ENCODE measurements at regions not wholly inside any gene's neighbourhood (a gene's known extent, or its start where the extent isn't known, plus 50 kb on each side); places are given as distances from the start of the nearest gene placed in this dataset.
"Not testable (repeated sequence)": the region's sequence is repeated elsewhere in the genome, so short reads cannot be mapped to it uniquely, and the experiment has no call there.

DNA sequence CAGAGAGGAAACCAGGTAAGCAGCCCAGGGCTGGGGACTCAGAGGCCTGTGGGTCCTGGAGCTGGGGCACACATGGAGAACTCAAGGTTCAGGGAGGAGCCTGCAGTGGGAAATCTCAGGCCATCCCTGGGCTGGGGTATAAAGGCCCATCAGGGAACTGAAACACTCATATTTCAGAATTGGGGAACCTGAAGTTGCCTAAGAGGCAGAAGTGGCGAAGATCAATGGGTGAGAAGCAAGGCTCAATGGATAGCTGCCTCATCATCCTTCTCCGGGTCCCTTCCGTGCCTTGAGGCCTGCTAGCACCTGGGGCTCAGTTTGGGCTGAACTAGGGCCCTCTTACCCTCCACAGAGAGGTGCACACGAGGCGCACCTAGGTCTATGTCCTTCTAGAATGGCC is 747.5 kb upstream of the AMELY start:
- H3K9me3 ChIP-seq: no peaks in the 10 kb centered on the region
- no peaks in the 10 kb centered on the region for H3K27me3 ChIP-seq
- TF ChIP-seq POLR2A (IDR thresholded peaks at IDR 0.05): no peak
- TF ChIP-seq, protein P1, sequence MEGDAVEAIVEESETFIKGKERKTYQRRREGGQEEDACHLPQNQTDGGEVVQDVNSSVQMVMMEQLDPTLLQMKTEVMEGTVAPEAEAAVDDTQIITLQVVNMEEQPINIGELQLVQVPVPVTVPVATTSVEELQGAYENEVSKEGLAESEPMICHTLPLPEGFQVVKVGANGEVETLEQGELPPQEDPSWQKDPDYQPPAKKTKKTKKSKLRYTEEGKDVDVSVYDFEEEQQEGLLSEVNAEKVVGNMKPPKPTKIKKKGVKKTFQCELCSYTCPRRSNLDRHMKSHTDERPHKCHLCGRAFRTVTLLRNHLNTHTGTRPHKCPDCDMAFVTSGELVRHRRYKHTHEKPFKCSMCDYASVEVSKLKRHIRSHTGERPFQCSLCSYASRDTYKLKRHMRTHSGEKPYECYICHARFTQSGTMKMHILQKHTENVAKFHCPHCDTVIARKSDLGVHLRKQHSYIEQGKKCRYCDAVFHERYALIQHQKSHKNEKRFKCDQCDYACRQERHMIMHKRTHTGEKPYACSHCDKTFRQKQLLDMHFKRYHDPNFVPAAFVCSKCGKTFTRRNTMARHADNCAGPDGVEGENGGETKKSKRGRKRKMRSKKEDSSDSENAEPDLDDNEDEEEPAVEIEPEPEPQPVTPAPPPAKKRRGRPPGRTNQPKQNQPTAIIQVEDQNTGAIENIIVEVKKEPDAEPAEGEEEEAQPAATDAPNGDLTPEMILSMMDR (IDR thresholded peaks at IDR 0.05): no peak
- ATAC-seq: no peak
- H3K27ac ChIP-seq: no peak overlapping the region
- WGBS (ENCODE audit: insufficient coverage, low coverage, low lambda C conversion rate, missing lambda C conversion rate): no CpG with 5 or more reads among the region's 5 CpGs
- no peaks in the 10 kb centered on the region for H3K4me1 ChIP-seq
- DNase-seq: no peak
- H3K4me3 ChIP-seq: no peak overlapping the region
- intact Hi-C loops (cut with DNase I): no loop called here
- H3K36me3 ChIP-seq: no peaks in the 10 kb centered on the region

DNA sequence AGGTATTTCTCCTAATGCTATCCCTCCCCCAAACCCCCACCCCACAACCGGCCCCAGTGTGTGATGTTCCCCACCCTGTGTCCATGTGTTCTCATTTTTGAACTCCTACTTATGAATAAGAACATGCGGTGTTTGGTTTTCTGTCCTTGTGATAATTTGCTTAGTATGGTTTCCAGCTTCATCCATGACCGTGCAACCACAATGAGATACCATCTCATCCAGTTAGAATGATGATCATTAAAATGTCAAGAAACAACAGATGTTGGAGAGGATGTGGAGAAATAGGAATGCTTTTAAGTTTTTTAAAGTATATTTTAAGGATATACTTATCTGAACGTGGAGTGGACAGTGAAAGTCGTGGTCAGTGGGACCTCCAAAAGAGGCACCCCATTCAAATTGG is 745.0 kb upstream of the AMELY start:
- Histone ChIP-seq H3K27ac (no peak overlapping the region), H3K27me3 (no peaks in the 10 kb centered on the region), H3K4me3 (no peak overlapping the region), H3K4me1 (no peaks in the 10 kb centered on the region), H3K36me3 (no peaks in the 10 kb centered on the region), H3K9me3 (no peaks in the 10 kb centered on the region)
- ATAC-seq (no peak), DNase-seq (no peak)
- WGBS (ENCODE audit: insufficient coverage, low coverage, low lambda C conversion rate, missing lambda C conversion rate): no CpG with 5 or more reads among the region's 5 CpGs
- no peak for TF ChIP-seq POLR2A (IDR thresholded peaks at IDR 0.05)
- TF ChIP-seq, protein P1 (IDR thresholded peaks at IDR 0.05): no peak
- intact Hi-C loops (cut with DNase I): no loop called here

DNA sequence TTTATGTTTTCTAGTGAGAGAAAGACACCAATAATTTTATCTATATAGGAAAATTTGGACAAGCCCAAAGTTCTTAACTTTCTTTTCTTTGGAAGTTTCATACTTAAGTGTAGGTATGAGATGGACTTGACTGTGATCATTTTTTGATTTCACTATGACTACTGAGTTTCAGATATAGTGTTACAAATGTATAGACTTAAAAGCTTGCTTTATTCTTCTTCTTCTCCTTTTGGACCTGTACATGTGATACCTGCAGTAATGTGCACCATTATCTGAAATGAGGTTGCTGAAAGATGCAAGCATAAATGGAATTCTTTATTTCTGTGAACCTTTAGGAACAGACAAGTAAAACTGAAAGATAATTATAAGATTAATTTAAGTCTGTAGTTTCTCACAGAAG is 743.4 kb upstream of the AMELY start:
- Histone ChIP-seq H3K27ac (no peak overlapping the region), H3K27me3 (no peaks in the 10 kb centered on the region), H3K4me1 (no peaks in the 10 kb centered on the region), H3K9me3 (no peaks in the 10 kb centered on the region), H3K4me3 (no peak overlapping the region), H3K36me3 (no peaks in the 10 kb centered on the region)
- TF ChIP-seq POLR2A (IDR thresholded peaks at IDR 0.05): no peak
- TF ChIP-seq, protein P1 (IDR thresholded peaks at IDR 0.05): no peak
- intact Hi-C loops (cut with DNase I): no loop called here
- DNase-seq (no peak), ATAC-seq (no peak)

DNA sequence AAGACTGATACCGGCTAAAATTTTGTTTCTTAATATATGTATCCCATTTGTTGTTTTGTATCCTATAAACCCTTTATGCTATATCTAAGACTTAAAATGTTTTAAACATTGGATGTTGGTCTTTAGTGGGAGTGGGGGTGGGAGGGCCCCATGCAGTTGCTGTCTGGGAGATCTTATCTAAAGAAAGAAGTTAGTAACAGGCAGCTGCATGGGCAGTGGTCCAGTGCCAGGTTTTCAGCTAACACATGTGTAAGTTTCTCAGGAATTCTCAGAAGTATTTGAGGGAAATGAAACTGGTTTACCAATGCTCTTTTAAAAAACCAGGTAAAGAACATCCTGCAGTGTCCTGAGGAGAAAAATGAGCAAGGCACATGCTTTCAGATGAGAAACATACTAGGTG is 738.3 kb upstream of the AMELY start:
- intact Hi-C loops (cut with DNase I): not testable (repeated sequence)

More for the DNA sequence above, 738.3 kb upstream of the AMELY start:
- H3K4me1 ChIP-seq, H3K36me3 ChIP-seq, DNase-seq, H3K9me3 ChIP-seq, H3K4me3 ChIP-seq, H3K27me3 ChIP-seq, ATAC-seq, H3K27ac ChIP-seq: not testable (repeated sequence)
- no CpG with 5 or more reads among the region's 1 CpG for WGBS (ENCODE audit: insufficient coverage, low coverage, low lambda C conversion rate, missing lambda C conversion rate)
